ENCODE measurements at regions not wholly inside any gene's neighbourhood (a gene's known extent, or its start where the extent isn't known, plus 50 kb on each side); places are given as distances from the start of the nearest gene placed in this dataset.

GRCh38 chr20:37643400-37643799 lies 50.4 kb upstream of the CTNNBL1 start:
- Histone ChIP-seq H3K9ac (ENCODE audit: low read depth, low read length) (no peak overlapping the region), H3K27ac (ENCODE audit: low read length) (no peak overlapping the region), H3K36me3 (ENCODE audit: insufficient read depth, low read depth, low read length) (no peaks in the 10 kb centered on the region), H3K4me1 (ENCODE audit: insufficient read depth, low read length) (no peaks in the 10 kb centered on the region), H3K9me3 (ENCODE audit: insufficient read depth, low read depth, low read length) (no peaks in the 10 kb centered on the region), H3K4me3 (ENCODE audit: low read length) (no peak overlapping the region), H3K27me3 (ENCODE audit: insufficient read depth, low read length) (peaks cover 3% of the 10 kb centered on the region; the same call in 1 of the 2 replicates)

GRCh38 chr20:37642246-37642645 lies 51.6 kb upstream of the CTNNBL1 start:
- Histone ChIP-seq H3K4me1 (ENCODE audit: insufficient read depth, low read length) (no peaks in the 10 kb centered on the region), H3K27me3 (ENCODE audit: insufficient read depth, low read length) (peaks cover 3% of the 10 kb centered on the region; the same call in 1 of the 2 replicates), H3K27ac (ENCODE audit: low read length) (no peak overlapping the region)

DNA sequence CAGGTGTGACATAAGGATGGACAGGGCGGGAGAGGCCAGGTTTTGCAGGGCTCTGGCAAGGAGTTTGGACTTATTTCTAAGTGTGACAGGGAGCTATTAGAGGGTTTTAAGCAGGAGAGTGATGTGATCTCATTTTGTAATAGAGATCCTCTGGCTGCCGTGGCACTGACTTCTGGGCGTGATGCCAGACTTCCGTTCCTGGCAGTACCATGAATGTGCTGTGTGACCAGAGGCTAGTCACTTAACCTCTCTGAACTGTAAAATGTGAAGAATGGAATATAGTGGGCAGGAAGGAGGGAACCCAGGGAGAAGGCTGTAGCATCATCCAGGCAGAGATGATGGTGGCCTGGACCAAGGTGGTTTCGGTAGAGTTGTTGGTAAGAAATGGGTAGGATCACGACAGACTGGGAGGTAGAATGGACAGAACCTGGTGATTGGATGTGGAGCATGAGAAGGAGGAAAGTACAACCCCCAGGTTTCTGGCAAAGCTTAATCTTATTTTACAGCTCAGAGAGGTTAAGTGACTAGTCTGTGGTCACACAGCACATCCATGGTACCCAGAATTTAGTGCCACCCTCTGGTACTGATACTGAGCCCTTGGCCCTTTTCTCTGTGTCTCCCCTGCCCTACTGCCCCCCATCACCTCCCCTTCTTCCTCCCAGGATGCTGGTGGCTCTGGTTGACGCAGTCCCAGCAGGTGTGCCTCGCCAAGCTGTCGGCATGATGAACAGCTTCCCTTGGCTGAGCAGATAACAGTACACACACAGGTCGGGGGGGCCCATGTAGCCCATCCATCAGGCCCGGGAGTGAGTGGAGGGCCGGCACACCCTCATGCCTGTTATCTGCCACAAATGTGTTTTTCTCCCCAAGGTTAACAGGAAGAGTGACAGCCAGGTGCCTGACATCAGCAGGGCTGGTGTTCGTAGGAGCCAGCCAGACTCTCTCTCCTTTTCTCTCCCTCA lies 52.9 kb upstream of the CTNNBL1 start:
- Histone ChIP-seq H3K4me3 (ENCODE audit: low read length) (no peak overlapping the region), H3K4me1 (ENCODE audit: insufficient read depth, low read length) (no peaks in the 10 kb centered on the region), H3K27ac (ENCODE audit: low read length) (no peak overlapping the region), H3K9ac (ENCODE audit: low read depth, low read length) (no peak overlapping the region), H3K36me3 (ENCODE audit: insufficient read depth, low read depth, low read length) (no peaks in the 10 kb centered on the region), H3K27me3 (ENCODE audit: insufficient read depth, low read length) (peaks cover 3% of the 10 kb centered on the region; the same call in 1 of the 2 replicates), H3K9me3 (ENCODE audit: insufficient read depth, low read depth, low read length) (no peaks in the 10 kb centered on the region)

More at GRCh38 chr20:37642246-37642645, 51.6 kb upstream of the CTNNBL1 start:
- Histone ChIP-seq H3K9me3 (ENCODE audit: insufficient read depth, low read depth, low read length) (no peaks in the 10 kb centered on the region), H3K4me3 (ENCODE audit: low read length) (no peak overlapping the region), H3K36me3 (ENCODE audit: insufficient read depth, low read depth, low read length) (no peaks in the 10 kb centered on the region), H3K9ac (ENCODE audit: low read depth, low read length) (no peak overlapping the region)

GRCh38 chr20:37638527-37638926 lies 55.3 kb upstream of the CTNNBL1 start:
- Histone ChIP-seq H3K36me3 (ENCODE audit: insufficient read depth, low read depth, low read length) (no peaks in the 10 kb centered on the region), H3K4me3 (ENCODE audit: low read length) (no peak overlapping the region), H3K9me3 (ENCODE audit: insufficient read depth, low read depth, low read length) (no peaks in the 10 kb centered on the region; the same call in 1 of the 2 replicates), H3K27ac (ENCODE audit: low read length) (no peak overlapping the region), H3K27me3 (ENCODE audit: insufficient read depth, low read length) (peaks cover 3% of the 10 kb centered on the region; the same call in 1 of the 2 replicates), H3K9ac (ENCODE audit: low read depth, low read length) (no peak overlapping the region), H3K4me1 (ENCODE audit: insufficient read depth, low read length) (no peaks in the 10 kb centered on the region)

GRCh38 chr20:37636977-37637376 lies 56.9 kb upstream of the CTNNBL1 start:
- H3K4me3 ChIP-seq (ENCODE audit: low read length) = no peak overlapping the region
- no peaks in the 10 kb centered on the region; the same call in 1 of the 2 replicates for H3K27me3 ChIP-seq (ENCODE audit: insufficient read depth, low read length)

DNA sequence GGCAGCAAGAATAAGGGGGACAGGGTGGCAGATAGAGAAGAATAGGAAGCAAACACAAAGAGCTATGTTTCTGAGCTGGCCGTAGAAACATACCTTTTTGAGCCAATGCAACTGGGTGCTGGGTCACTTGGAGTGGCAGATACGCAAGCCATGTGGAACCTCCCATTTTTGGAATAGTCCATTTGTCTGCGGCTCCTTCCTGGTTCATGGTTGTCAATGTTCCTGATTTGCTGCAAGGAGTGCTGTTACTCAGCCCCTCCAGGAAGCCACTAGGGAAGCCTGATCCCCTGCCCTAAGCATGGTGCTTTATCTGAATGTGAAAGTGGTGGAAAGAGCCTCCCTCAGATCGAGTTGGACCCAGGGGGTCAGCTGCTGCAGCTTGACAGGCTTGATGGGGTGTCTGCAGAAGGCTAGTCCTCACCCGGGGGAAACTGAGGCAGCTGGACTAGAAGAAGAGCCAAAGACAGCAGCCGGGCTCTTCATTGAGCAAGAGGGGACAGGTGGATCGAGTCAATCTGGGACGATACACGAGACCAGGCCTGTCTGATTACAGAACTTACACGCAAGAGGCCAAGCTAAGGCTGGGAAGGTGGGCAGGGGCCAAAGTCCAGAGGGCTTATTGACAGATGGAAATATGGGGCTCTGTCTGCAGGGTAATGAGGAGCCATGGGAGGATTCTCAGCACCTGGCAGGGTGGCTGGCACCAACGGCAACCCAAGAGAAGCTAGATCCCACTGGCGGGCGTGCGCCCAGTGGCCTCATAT lies 57.4 kb upstream of the CTNNBL1 start:
- Histone ChIP-seq H3K4me1 (ENCODE audit: insufficient read depth, low read length) (no peaks in the 10 kb centered on the region), H3K36me3 (ENCODE audit: insufficient read depth, low read depth, low read length) (no peaks in the 10 kb centered on the region), H3K4me3 (ENCODE audit: low read length) (no peak overlapping the region), H3K9me3 (ENCODE audit: insufficient read depth, low read depth, low read length) (no peaks in the 10 kb centered on the region; the same call in 1 of the 2 replicates), H3K27ac (ENCODE audit: low read length) (no peak overlapping the region), H3K27me3 (ENCODE audit: insufficient read depth, low read length) (peaks cover 1% of the 10 kb centered on the region), H3K9ac (ENCODE audit: low read depth, low read length) (no peak overlapping the region)

More at GRCh38 chr20:37636977-37637376, 56.9 kb upstream of the CTNNBL1 start:
- Histone ChIP-seq H3K36me3 (ENCODE audit: insufficient read depth, low read depth, low read length) (no peaks in the 10 kb centered on the region), H3K9ac (ENCODE audit: low read depth, low read length) (no peak overlapping the region), H3K4me1 (ENCODE audit: insufficient read depth, low read length) (no peaks in the 10 kb centered on the region), H3K9me3 (ENCODE audit: insufficient read depth, low read depth, low read length) (no peaks in the 10 kb centered on the region; the same call in 1 of the 2 replicates), H3K27ac (ENCODE audit: low read length) (no peak overlapping the region)

GRCh38 chr20:37630993-37631392 lies 62.8 kb upstream of the CTNNBL1 start:
- Histone ChIP-seq H3K27me3 (ENCODE audit: insufficient read depth, low read length) (peaks cover 34% of the 10 kb centered on the region), H3K9ac (ENCODE audit: low read depth, low read length) (no peak overlapping the region), H3K36me3 (ENCODE audit: insufficient read depth, low read depth, low read length) (no peaks in the 10 kb centered on the region), H3K27ac (ENCODE audit: low read length) (no peak overlapping the region), H3K4me1 (ENCODE audit: insufficient read depth, low read length) (no peaks in the 10 kb centered on the region), H3K9me3 (ENCODE audit: insufficient read depth, low read depth, low read length) (no peaks in the 10 kb centered on the region; the same call in 1 of the 2 replicates), H3K4me3 (ENCODE audit: low read length) (no peak overlapping the region)

DNA sequence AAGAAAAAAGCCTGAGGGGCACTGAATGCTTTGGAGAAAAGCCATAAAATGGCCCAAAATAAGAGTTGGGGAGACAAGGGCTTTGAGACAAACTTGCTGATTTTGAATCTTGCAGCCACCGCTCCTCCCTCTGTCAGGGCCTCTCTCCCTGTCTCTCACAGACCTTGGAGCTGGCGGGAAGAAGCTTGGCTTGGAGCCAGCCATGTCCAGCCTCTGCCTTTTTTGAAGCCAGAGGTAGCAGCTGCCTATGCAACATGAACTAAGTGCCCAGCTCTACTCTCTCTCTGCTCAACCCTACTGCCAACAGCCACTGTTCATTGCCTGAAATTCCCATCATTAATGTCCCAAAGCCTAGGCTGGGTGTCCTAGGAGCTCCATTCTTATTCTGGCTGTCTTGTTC lies 63.7 kb upstream of the CTNNBL1 start:
- no peaks in the 10 kb centered on the region; the same call in 1 of the 2 replicates for H3K9me3 ChIP-seq (ENCODE audit: insufficient read depth, low read depth, low read length)
- no peaks in the 10 kb centered on the region for H3K36me3 ChIP-seq (ENCODE audit: insufficient read depth, low read depth, low read length)
- no peak overlapping the region for H3K4me3 ChIP-seq (ENCODE audit: low read length)
- no peak overlapping the region for H3K9ac ChIP-seq (ENCODE audit: low read depth, low read length)
- no peaks in the 10 kb centered on the region for H3K4me1 ChIP-seq (ENCODE audit: insufficient read depth, low read length)
- H3K27me3 ChIP-seq (ENCODE audit: insufficient read depth, low read length) = peaks cover 34% of the 10 kb centered on the region
- H3K27ac ChIP-seq (ENCODE audit: low read length) = no peak overlapping the region

DNA sequence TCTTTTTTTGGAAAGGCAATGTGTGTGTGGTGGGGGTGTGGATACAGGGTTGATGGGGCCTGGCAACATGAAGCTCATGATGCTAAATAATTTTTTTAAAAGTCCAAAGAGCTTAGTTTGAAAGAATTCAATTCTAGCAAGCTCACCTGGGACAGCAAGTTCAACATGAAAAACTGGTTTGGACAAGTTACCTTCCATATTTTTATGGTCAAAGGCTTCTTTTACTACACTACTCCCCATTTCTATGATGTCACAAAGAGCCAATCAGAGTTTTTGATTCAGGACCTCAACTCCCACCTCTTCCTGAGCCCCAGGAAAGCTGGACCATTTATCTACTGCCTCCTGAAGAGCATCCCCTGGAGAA lies 66.1 kb upstream of the CTNNBL1 start:
- Histone ChIP-seq H3K9me3 (ENCODE audit: insufficient read depth, low read depth, low read length) (no peaks in the 10 kb centered on the region), H3K9ac (ENCODE audit: low read depth, low read length) (no peak overlapping the region), H3K4me3 (ENCODE audit: low read length) (no peak overlapping the region), H3K27ac (ENCODE audit: low read length) (no peak overlapping the region), H3K4me1 (ENCODE audit: insufficient read depth, low read length) (no peaks in the 10 kb centered on the region), H3K36me3 (ENCODE audit: insufficient read depth, low read depth, low read length) (no peaks in the 10 kb centered on the region), H3K27me3 (ENCODE audit: insufficient read depth, low read length) (peaks cover 43% of the 10 kb centered on the region)

DNA sequence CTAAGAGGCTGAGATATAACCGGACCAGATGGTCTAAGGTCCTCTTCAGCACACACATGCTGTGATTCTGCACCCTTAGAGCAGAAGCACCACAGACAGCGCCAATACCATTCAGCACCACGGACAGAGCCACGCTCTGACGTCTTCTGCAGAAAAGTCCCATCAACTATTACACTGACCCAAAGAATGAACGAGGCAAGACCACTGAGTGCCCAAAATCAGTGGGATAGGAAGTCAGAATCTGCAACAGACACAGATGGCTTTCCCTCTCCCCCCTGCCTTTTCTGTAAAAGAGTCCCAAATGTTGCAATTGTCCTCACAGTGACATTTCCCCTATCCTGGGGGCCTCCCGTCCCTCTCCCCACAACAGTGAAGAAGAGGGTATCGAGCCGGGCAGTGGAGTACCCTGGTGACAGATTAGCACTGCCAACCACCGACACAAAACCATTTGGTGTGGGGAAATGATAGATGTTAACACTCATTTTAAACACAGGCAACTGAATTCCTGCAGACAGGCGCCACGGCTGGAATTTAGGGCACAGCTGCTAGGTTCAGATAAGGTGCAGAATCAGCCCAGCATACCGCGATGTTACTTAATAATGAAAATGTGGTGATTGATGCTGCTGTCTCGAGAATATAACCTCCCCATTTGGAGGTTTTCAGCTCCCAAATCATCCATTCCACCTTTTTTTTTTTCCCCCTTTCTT lies 66.6 kb upstream of the CTNNBL1 start:
- no peaks in the 10 kb centered on the region for H3K36me3 ChIP-seq (ENCODE audit: insufficient read depth, low read depth, low read length)
- H3K27me3 ChIP-seq (ENCODE audit: insufficient read depth, low read length) = peaks cover 43% of the 10 kb centered on the region
- no peak overlapping the region for H3K27ac ChIP-seq (ENCODE audit: low read length)
- H3K9ac ChIP-seq (ENCODE audit: low read depth, low read length) = no peak overlapping the region
- no peaks in the 10 kb centered on the region for H3K9me3 ChIP-seq (ENCODE audit: insufficient read depth, low read depth, low read length)
- no peak overlapping the region for H3K4me3 ChIP-seq (ENCODE audit: low read length)
- H3K4me1 ChIP-seq (ENCODE audit: insufficient read depth, low read length) = no peaks in the 10 kb centered on the region

- no peak overlapping the region for H3K27ac ChIP-seq (ENCODE audit: low read length)
- H3K4me3 ChIP-seq (ENCODE audit: low read length) = no peak overlapping the region
- H3K4me1 ChIP-seq (ENCODE audit: insufficient read depth, low read length) = no peaks in the 10 kb centered on the region
- H3K9me3 ChIP-seq (ENCODE audit: insufficient read depth, low read depth, low read length) = no peaks in the 10 kb centered on the region
- peaks cover 33% of the 10 kb centered on the region for H3K27me3 ChIP-seq (ENCODE audit: insufficient read depth, low read length)
- H3K36me3 ChIP-seq (ENCODE audit: insufficient read depth, low read depth, low read length) = no peaks in the 10 kb centered on the region
- no peak overlapping the region for H3K9ac ChIP-seq (ENCODE audit: low read depth, low read length)
Observed at GRCh38 chr20:37624963-37625362, 68.9 kb upstream of the CTNNBL1 start.

Data from iPS-20b (cell line).